Cardiac muscle cell (in vitro differentiated cells and primary cell): ENCODE measurements at regions not wholly inside any gene's neighbourhood (a gene's known extent, or its start where the extent isn't known, plus 50 kb on each side); places are given as distances from the start of the nearest gene placed in this dataset.

Experiments used
- DNase-seq, 2 donors: peaks; one replicate each; pipeline versions ENCODE4 v3.0.0 to v3.0.0-alpha.2; 2010 to 2017; ENCODE audit warnings: low read depth in 1 of 2, low spot score in 1 of 2
- H3K27ac ChIP-seq: fragments of 200-600 bp; sonication (generic); 2 replicates; pipeline ENCODE4 v1.5.1; 2016
- H3K27me3 ChIP-seq: fragments of 200-600 bp; sonication (generic); 2 replicates; pipeline ENCODE4 v1.6.0; 2016; ENCODE audit warnings: control low read depth
- H3K36me3 ChIP-seq: fragments of 200-600 bp; sonication (generic); 2 replicates; pipeline ENCODE4 v1.5.1; 2016; ENCODE audit warnings: control low read depth
- H3K4me1 ChIP-seq: fragments of 200-600 bp; sonication (generic); 2 replicates; pipeline ENCODE4 v1.8.1; 2017; ENCODE audit warnings: low read depth, mild to moderate bottlenecking, mixed run types
- H3K4me3 ChIP-seq: fragments of 200-600 bp; sonication (generic); 2 replicates; pipeline ENCODE4 v1.5.1; 2016; ENCODE audit warnings: mild to moderate bottlenecking
- H3K9me3 ChIP-seq: fragments of 200-600 bp; sonication (generic); 2 replicates; pipeline ENCODE4 v1.5.1; 2017; ENCODE audit warnings: low read depth, mild to moderate bottlenecking, control low read depth
- CTCF ChIP-seq: IDR thresholded peaks from 2 replicates; pipeline ENCODE4 v1.5.1; 2012; ENCODE audit warnings: low read depth, mild to moderate bottlenecking, low read length

GRCh38 chr10:29022513-29022912 is 266.4 kb upstream of the LYZL1 start:
- Histone ChIP-seq H3K4me1 (peaks cover 10% of the 10 kb centered on the region), H3K27me3 (no peaks in the 10 kb centered on the region), H3K4me3 (no peak overlapping the region), H3K9me3 (no peaks in the 10 kb centered on the region), H3K27ac (peak overlapping the region; percentile 27), H3K36me3 (no peaks in the 10 kb centered on the region)
- DNase-seq: no peak
- TF ChIP-seq CTCF: no peak

- no peak overlapping the region for H3K4me3 ChIP-seq
- H3K27me3 ChIP-seq: no peaks in the 10 kb centered on the region
- H3K36me3 ChIP-seq: no peaks in the 10 kb centered on the region
- peaks cover 10% of the 10 kb centered on the region for H3K4me1 ChIP-seq
- no peak for TF ChIP-seq CTCF
- DNase-seq: no peak
- no peak overlapping the region for H3K27ac ChIP-seq
- no peaks in the 10 kb centered on the region for H3K9me3 ChIP-seq
Observed at GRCh38 chr10:29023678-29024077, 265.2 kb upstream of the LYZL1 start.

- Histone ChIP-seq H3K4me1 (peaks cover 10% of the 10 kb centered on the region), H3K36me3 (no peaks in the 10 kb centered on the region), H3K27ac (peak overlapping the region; percentile 41), H3K9me3 (no peaks in the 10 kb centered on the region), H3K27me3 (no peaks in the 10 kb centered on the region), H3K4me3 (no peak overlapping the region)
- no peak for TF ChIP-seq CTCF
- DNase-seq: peak in 1 of 2 donors; percentile 17
Observed at GRCh38 chr10:29026065-29026797, 262.6 kb upstream of the LYZL1 start.

DNA sequence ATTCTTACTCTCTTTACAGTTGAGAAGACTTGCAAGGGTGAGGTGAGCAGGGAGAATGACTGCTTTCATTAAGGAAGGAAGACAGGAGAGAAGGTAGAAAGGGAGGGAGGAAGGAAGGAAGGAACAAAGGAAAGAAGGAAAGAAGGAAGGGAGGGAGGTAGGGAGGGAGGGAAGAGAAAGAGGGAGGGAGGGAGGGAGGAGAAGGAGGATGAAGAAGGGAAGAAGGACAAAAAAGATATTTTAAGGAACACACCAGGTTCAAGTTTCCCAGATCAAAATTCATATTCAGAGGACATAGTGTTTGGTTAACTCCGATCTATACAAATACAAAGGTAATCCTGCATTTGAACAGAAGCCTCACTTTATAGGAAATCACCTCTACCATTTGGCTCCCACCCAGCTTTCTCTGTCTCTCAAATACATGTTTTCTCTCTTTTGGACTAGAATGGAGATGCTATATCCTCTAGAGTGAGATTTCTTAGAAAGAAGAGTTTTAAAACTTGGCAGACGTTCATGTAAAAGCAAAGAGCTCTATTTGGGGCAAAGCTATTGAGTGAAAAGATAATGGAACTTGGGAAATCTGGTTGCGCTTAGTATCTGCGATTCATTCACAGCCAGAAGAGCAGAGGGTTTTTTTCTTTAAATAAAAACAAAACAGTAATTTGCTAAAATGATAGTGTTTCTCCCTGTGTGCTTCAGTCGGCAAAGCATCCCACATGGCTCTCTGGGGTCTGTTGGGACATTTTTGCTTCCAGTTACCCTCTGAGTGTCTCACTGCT is 261.9 kb upstream of the LYZL1 start:
- H3K4me1 ChIP-seq: peaks cover 10% of the 10 kb centered on the region
- DNase-seq: peak in 1 of 2 donors; percentile 49
- no peak for TF ChIP-seq CTCF
- H3K4me3 ChIP-seq: no peak overlapping the region
- peak overlapping the region; percentile 41 for H3K27ac ChIP-seq
- H3K27me3 ChIP-seq: no peaks in the 10 kb centered on the region
- no peaks in the 10 kb centered on the region for H3K9me3 ChIP-seq
- no peaks in the 10 kb centered on the region for H3K36me3 ChIP-seq

GRCh38 chr10:29028486-29028885 is 260.4 kb upstream of the LYZL1 start:
- Histone ChIP-seq H3K27me3 (no peaks in the 10 kb centered on the region), H3K4me3 (no peak overlapping the region), H3K4me1 (peaks cover 6% of the 10 kb centered on the region), H3K27ac (no peak overlapping the region), H3K9me3 (no peaks in the 10 kb centered on the region), H3K36me3 (no peaks in the 10 kb centered on the region)
- TF ChIP-seq CTCF: no peak
- DNase-seq: no peak
